HG03521 (cell line): ENCODE measurements at regions not wholly inside any gene's neighbourhood (a gene's known extent, or its start where the extent isn't known, plus 50 kb on each side); places are given as distances from the start of the nearest gene placed in this dataset.
"Not testable (repeated sequence)": the region's sequence is repeated elsewhere in the genome, so short reads cannot be mapped to it uniquely, and the experiment has no call there.

Experiments used
- ATAC-seq: cut with Tn5 transposase; IDR thresholded peaks from one replicate; pipeline ENCODE4 v1.9.1; 2021; ENCODE audit warnings: mild to moderate bottlenecking, moderate library complexity; ENCODE audit not compliant: unreplicated experiment

GRCh38 chr18:10077986-10078385 is 164.2 kb downstream of the VAPA start:
- no peak for ATAC-seq

- ATAC-seq = no peak
Observed at GRCh38 chr18:10080372-10080771, 166.6 kb downstream of the VAPA start.

- ATAC-seq = no peak
Observed at GRCh38 chr18:10081492-10081891, 167.7 kb downstream of the VAPA start.

GRCh38 chr18:10085416-10085815 is 171.6 kb downstream of the VAPA start:
- ATAC-seq = no peak

- ATAC-seq = no peak
Observed at GRCh38 chr18:10085876-10086275, 172.1 kb downstream of the VAPA start.

GRCh38 chr18:10086458-10087210 is 172.8 kb downstream of the VAPA start:
- ATAC-seq = no peak

GRCh38 chr18:10088734-10089133 is 174.9 kb downstream of the VAPA start:
- no peak for ATAC-seq

- ATAC-seq = no peak
Observed at GRCh38 chr18:10089881-10090280, 176.1 kb downstream of the VAPA start.

GRCh38 chr18:10090668-10091067 is 176.9 kb downstream of the VAPA start:
- no peak for ATAC-seq

GRCh38 chr18:10093445-10093844 is 179.6 kb downstream of the VAPA start:
- ATAC-seq = no peak

- ATAC-seq = no peak
Observed at GRCh38 chr18:10094154-10094553, 180.3 kb downstream of the VAPA start.

GRCh38 chr18:10094655-10095054 is 180.8 kb downstream of the VAPA start:
- no peak for ATAC-seq

- ATAC-seq = no peak
Observed at GRCh38 chr18:10095356-10095755, 181.5 kb downstream of the VAPA start.

GRCh38 chr18:10099539-10100140 is 185.8 kb downstream of the VAPA start:
- ATAC-seq = no peak

- no peak for ATAC-seq
Observed at GRCh38 chr18:10100196-10100595, 186.4 kb downstream of the VAPA start.

GRCh38 chr18:10100941-10101701 is 187.3 kb downstream of the VAPA start:
- no peak for ATAC-seq

GRCh38 chr18:10101729-10102128 is 187.9 kb downstream of the VAPA start:
- no peak for ATAC-seq

GRCh38 chr18:10105118-10105517 is 191.3 kb downstream of the VAPA start:
- not testable (repeated sequence) for ATAC-seq

GRCh38 chr18:10111191-10111590 is 197.4 kb downstream of the VAPA start:
- no peak for ATAC-seq

GRCh38 chr18:10111944-10112343 is 198.1 kb downstream of the VAPA start:
- ATAC-seq = no peak

GRCh38 chr18:10113121-10114022 is 199.6 kb downstream of the VAPA start:
- no peak for ATAC-seq
